H1 (cell line): ENCODE measurements at regions not wholly inside any gene's neighbourhood (a gene's known extent, or its start where the extent isn't known, plus 50 kb on each side); places are given as distances from the start of the nearest gene placed in this dataset.
A peak's percentile ranks its signal among the peaks of the same experiment; 100 is the strongest.

Source experiments
- E2F6 ChIP-seq: IDR thresholded peaks from 2 replicates; pipeline ENCODE4 v1.6.1; 2012; ENCODE audit warnings: inconsistent platforms
- NANOG ChIP-seq: IDR thresholded peaks from 2 replicates; pipeline ENCODE4 v1.6.1; 2011; ENCODE audit warnings: low read length, low read depth, mild to moderate bottlenecking, inconsistent platforms; ENCODE audit not compliant: insufficient read depth, poor library complexity, severe bottlenecking

GRCh38 chr2:138277062-138277461 lies 224.5 kb upstream of the SPOPL start (continued):
- TF ChIP-seq NANOG: peak; percentile 45
- TF ChIP-seq E2F6: no peak
